Neural cell (in vitro differentiated cells): ENCODE measurements at regions not wholly inside any gene's neighbourhood (a gene's known extent, or its start where the extent isn't known, plus 50 kb on each side); places are given as distances from the start of the nearest gene placed in this dataset.

ENCODE experiments used
- H2AFZ ChIP-seq: fragments of 200-600, 300-800 bp; sonication (generic), shearing (Covaris generic); 2 replicates; pipeline ENCODE4 v1.6.0; 2014; ENCODE audit warnings: low read depth, mild to moderate bottlenecking, antibody characterized with exemption, low read length, moderate library complexity
- H3F3A ChIP-seq: fragments of 200-600 bp; shearing (Covaris generic); 2 replicates; pipeline ENCODE4 v1.6.1; 2016; ENCODE audit warnings: mild to moderate bottlenecking, moderate library complexity, mixed read lengths, antibody characterized with exemption, low read length; ENCODE audit not compliant: insufficient read depth, poor library complexity, severe bottlenecking
- H3K27ac ChIP-seq: fragments of 200-600, 300-800 bp; sonication (generic), shearing (Covaris generic); 2 replicates; pipeline ENCODE4 v1.5.1; 2014; ENCODE audit warnings: mild to moderate bottlenecking, low read length, moderate library complexity
- H3K27me3 ChIP-seq: fragments of 300-800, 200-600 bp; sonication (generic), shearing (Covaris generic); 2 replicates; pipeline ENCODE4 v1.6.0; 2014; ENCODE audit warnings: mild to moderate bottlenecking, low read depth, low read length, moderate library complexity; ENCODE audit not compliant: insufficient read depth
- H3K36me3 ChIP-seq: fragments of 300-800, 200-600 bp; sonication (generic), shearing (Covaris generic); 2 replicates; pipeline ENCODE4 v1.5.1; 2014; ENCODE audit warnings: mild to moderate bottlenecking, antibody characterized with exemption, low read length, moderate library complexity; ENCODE audit not compliant: insufficient read depth
- H3K4me2 ChIP-seq: fragments of 300-800, 200-600 bp; sonication (generic), shearing (Covaris generic); 2 replicates; pipeline ENCODE4 v1.6.0; 2014; ENCODE audit warnings: mild to moderate bottlenecking, low read length
- H3K4me3 ChIP-seq: fragments of 300-800, 200-600 bp; sonication (generic), shearing (Covaris generic); 2 replicates; pipeline ENCODE4 v1.5.1; 2014; ENCODE audit warnings: mild to moderate bottlenecking, low read length, moderate library complexity
- H3K79me2 ChIP-seq: fragments of 200-600 bp; shearing (Covaris generic); replicated peaks from 2 replicates; pipeline ENCODE4 v1.6.0; 2014; ENCODE audit warnings: mild to moderate bottlenecking, low read length, moderate library complexity; ENCODE audit not compliant: insufficient read depth
- H3K9ac ChIP-seq: fragments of 300-800, 200-600 bp; sonication (generic), shearing (Covaris generic); 2 replicates; pipeline ENCODE4 v1.6.1; 2016; ENCODE audit warnings: mild to moderate bottlenecking, low read length, mixed read lengths
- H3K9me2 ChIP-seq: fragments of 200-600 bp; shearing (Covaris generic); 2 replicates; pipeline ENCODE4 v1.6.1; 2016; ENCODE audit warnings: mild to moderate bottlenecking, low read length, mixed read lengths; ENCODE audit not compliant: insufficient read depth
- H3K9me3 ChIP-seq: fragments of 200-600, 300-800 bp; sonication (generic), shearing (Covaris generic); 2 replicates; pipeline ENCODE4 v1.6.1; 2016; ENCODE audit warnings: mild to moderate bottlenecking, mixed run types, low read length, moderate library complexity, mixed read lengths
- H4K20me1 ChIP-seq: fragments of 200-600 bp; shearing (Covaris generic); 2 replicates; pipeline ENCODE4 v1.6.1; 2016; ENCODE audit warnings: mild to moderate bottlenecking, mixed run types; ENCODE audit not compliant: insufficient read depth
- EP300 ChIP-seq: fragments of 450-650 bp; conservative IDR thresholded peaks from 2 replicates; pipeline ENCODE4 v1.6.1; 2014; ENCODE audit warnings: antibody characterized with exemption, mild to moderate bottlenecking, moderate library complexity; ENCODE audit not compliant: poor library complexity, severe bottlenecking
- EZH2 ChIP-seq: fragments of 200-600, 300-800 bp; shearing (Covaris generic), sonication (generic); IDR thresholded peaks from 2 replicates; pipeline ENCODE4 v1.6.1; 2014; ENCODE audit warnings: antibody characterized with exemption, low read length, borderline replicate concordance, mild to moderate bottlenecking; ENCODE audit not compliant: insufficient read depth, poor library complexity, severe bottlenecking
- MXI1 ChIP-seq: fragments of 450-650 bp; conservative IDR thresholded peaks from 2 replicates; pipeline ENCODE4 v1.6.1; 2014; ENCODE audit warnings: antibody characterized with exemption, mild to moderate bottlenecking; ENCODE audit not compliant: poor library complexity, severe bottlenecking
- POLR2AphosphoS5 ChIP-seq: IDR thresholded peaks from 2 replicates; pipeline ENCODE4 v1.6.1; 2012
- RAD21 ChIP-seq: fragments of 450-650 bp; conservative IDR thresholded peaks from 2 replicates; pipeline ENCODE4 v1.6.1; 2014; ENCODE audit warnings: antibody characterized with exemption, mild to moderate bottlenecking, moderate library complexity
- SMC3 ChIP-seq: fragments of 450-650 bp; conservative IDR thresholded peaks from 2 replicates; pipeline ENCODE4 v1.6.1; 2014; ENCODE audit warnings: antibody characterized with exemption, mild to moderate bottlenecking, moderate library complexity; ENCODE audit not compliant: poor library complexity
- TAF1 ChIP-seq: IDR thresholded peaks from 2 replicates; pipeline ENCODE4 v1.6.1; 2012; ENCODE audit warnings: low read depth
- TF ChIP-seq, protein P1 (sequence below): IDR thresholded peaks from 2 replicates; pipeline ENCODE4 v1.6.1; 2012; ENCODE audit warnings: borderline replicate concordance
- TF ChIP-seq, protein P2 (sequence below): fragments of 450-650 bp; IDR thresholded peaks from 2 replicates; pipeline ENCODE4 v1.5.1; 2014; ENCODE audit warnings: antibody characterized with exemption, mild to moderate bottlenecking, moderate library complexity; ENCODE audit not compliant: poor library complexity, severe bottlenecking

DNA sequence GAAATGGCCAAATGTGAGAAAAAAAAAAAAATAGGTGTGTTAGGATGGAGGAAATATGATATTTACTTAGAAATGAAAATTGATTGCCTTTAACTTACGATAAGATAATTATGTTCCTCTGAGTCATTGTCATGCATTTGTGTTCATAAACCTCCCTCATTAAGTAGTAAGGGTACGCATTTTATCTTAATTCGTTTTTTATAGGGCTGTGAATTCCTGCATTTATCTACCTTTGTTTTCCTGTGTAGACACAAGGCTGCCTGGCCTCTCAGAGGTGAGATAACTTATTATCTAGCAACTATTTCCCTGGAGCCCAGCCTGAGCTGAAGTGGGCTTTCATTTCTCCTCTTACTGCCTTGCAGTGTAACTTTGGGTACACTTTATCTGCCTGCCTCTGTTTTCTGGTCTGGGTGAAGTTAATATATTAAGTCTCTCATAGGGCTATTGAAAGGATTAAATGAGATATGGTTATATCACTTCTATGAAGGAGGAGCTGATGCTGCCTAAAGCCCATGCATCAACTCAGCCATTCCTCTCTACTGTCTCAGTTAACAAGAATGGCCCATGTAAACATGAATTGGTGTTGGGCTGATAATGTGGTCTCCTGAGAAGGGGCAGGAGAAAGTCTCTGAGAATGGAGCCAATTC is 103.8 kb upstream of the KLF4 start:
- H3K27ac ChIP-seq: no peak overlapping the region
- H4K20me1 ChIP-seq: no peaks in the 10 kb centered on the region
- H3K9me2 ChIP-seq: no peaks in the 10 kb centered on the region
- H3K9ac ChIP-seq: no peak overlapping the region
- no peak overlapping the region for H3K4me3 ChIP-seq
- H3F3A ChIP-seq: no peaks in the 10 kb centered on the region
- H3K36me3 ChIP-seq: no peaks in the 10 kb centered on the region
- H3K9me3 ChIP-seq: no peaks in the 10 kb centered on the region
- no peaks in the 10 kb centered on the region for H3K79me2 ChIP-seq
- no peak overlapping the region for H3K4me2 ChIP-seq
- TF ChIP-seq MXI1 (no peak), RAD21 (no peak), TAF1 (no peak), POLR2AphosphoS5 (no peak), EP300 (no peak), EZH2 (no peak), SMC3 (no peak)
- TF ChIP-seq, protein P1, sequence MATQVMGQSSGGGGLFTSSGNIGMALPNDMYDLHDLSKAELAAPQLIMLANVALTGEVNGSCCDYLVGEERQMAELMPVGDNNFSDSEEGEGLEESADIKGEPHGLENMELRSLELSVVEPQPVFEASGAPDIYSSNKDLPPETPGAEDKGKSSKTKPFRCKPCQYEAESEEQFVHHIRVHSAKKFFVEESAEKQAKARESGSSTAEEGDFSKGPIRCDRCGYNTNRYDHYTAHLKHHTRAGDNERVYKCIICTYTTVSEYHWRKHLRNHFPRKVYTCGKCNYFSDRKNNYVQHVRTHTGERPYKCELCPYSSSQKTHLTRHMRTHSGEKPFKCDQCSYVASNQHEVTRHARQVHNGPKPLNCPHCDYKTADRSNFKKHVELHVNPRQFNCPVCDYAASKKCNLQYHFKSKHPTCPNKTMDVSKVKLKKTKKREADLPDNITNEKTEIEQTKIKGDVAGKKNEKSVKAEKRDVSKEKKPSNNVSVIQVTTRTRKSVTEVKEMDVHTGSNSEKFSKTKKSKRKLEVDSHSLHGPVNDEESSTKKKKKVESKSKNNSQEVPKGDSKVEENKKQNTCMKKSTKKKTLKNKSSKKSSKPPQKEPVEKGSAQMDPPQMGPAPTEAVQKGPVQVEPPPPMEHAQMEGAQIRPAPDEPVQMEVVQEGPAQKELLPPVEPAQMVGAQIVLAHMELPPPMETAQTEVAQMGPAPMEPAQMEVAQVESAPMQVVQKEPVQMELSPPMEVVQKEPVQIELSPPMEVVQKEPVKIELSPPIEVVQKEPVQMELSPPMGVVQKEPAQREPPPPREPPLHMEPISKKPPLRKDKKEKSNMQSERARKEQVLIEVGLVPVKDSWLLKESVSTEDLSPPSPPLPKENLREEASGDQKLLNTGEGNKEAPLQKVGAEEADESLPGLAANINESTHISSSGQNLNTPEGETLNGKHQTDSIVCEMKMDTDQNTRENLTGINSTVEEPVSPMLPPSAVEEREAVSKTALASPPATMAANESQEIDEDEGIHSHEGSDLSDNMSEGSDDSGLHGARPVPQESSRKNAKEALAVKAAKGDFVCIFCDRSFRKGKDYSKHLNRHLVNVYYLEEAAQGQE: no peak
- TF ChIP-seq, protein P2, sequence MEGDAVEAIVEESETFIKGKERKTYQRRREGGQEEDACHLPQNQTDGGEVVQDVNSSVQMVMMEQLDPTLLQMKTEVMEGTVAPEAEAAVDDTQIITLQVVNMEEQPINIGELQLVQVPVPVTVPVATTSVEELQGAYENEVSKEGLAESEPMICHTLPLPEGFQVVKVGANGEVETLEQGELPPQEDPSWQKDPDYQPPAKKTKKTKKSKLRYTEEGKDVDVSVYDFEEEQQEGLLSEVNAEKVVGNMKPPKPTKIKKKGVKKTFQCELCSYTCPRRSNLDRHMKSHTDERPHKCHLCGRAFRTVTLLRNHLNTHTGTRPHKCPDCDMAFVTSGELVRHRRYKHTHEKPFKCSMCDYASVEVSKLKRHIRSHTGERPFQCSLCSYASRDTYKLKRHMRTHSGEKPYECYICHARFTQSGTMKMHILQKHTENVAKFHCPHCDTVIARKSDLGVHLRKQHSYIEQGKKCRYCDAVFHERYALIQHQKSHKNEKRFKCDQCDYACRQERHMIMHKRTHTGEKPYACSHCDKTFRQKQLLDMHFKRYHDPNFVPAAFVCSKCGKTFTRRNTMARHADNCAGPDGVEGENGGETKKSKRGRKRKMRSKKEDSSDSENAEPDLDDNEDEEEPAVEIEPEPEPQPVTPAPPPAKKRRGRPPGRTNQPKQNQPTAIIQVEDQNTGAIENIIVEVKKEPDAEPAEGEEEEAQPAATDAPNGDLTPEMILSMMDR: no peak
- no peak overlapping the region for H2AFZ ChIP-seq
- no peaks in the 10 kb centered on the region for H3K27me3 ChIP-seq

DNA sequence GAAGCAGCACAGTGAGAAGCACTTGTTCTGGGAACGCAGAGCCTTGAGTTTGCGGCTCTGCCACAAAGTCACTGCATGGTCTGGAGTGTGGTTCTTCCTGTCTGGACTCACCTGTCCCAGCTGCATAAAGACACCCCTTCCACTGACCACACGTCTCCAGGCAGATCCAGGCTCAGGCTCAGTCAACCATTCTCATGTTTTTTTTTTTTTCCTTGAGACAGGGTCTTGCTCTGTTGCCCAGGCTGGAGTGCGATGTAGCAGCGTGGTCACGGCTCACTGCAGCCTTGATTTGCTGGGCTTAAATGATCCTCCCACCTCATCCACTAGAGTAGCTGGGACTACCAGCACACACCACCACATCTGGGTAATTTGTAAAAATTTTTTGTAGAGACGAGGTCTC is 102.9 kb upstream of the KLF4 start:
- Histone ChIP-seq H3K4me2 (no peak overlapping the region), H3K9me3 (no peaks in the 10 kb centered on the region), H3K27me3 (no peaks in the 10 kb centered on the region), H3K27ac (no peak overlapping the region), H3K4me3 (no peak overlapping the region), H3K9ac (no peak overlapping the region), H3K79me2 (no peaks in the 10 kb centered on the region), H3K9me2 (no peaks in the 10 kb centered on the region), H3F3A (no peaks in the 10 kb centered on the region), H4K20me1 (no peaks in the 10 kb centered on the region), H3K36me3 (no peaks in the 10 kb centered on the region), H2AFZ (no peak overlapping the region)
- TF ChIP-seq POLR2AphosphoS5 (no peak), EZH2 (no peak), EP300 (no peak), RAD21 (no peak), MXI1 (no peak), SMC3 (no peak), TAF1 (no peak)

DNA sequence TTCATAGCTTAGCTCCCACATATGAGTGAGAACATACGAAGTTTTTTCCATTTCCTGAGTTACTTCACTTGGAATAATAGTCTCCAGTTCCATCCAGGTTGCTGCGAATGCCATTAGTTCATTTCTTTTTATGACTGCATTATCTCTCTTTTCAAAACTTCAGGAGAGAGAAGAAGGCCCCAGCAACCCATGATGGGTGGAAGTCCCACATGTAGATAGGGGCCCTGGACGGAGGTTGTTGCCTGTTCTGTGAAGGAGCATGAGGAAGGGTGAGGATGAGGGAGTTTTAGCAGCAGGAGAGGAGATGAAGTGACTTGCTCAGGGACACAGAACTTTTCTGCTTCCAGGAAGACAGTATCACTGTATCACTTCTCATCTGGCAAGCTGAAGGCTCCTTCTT is 102.2 kb upstream of the KLF4 start:
- Histone ChIP-seq H3K4me3 (no peak overlapping the region), H2AFZ (no peak overlapping the region), H3K36me3 (no peaks in the 10 kb centered on the region), H3F3A (no peaks in the 10 kb centered on the region), H3K27ac (no peak overlapping the region), H3K27me3 (no peaks in the 10 kb centered on the region), H3K9me3 (no peaks in the 10 kb centered on the region), H3K9me2 (no peaks in the 10 kb centered on the region), H4K20me1 (no peaks in the 10 kb centered on the region), H3K79me2 (no peaks in the 10 kb centered on the region), H3K4me2 (no peak overlapping the region), H3K9ac (no peak overlapping the region)
- TF ChIP-seq SMC3 (no peak), POLR2AphosphoS5 (no peak), TAF1 (no peak), EZH2 (no peak), RAD21 (no peak)
